WERI-Rb-1 (cell line): ENCODE measurements at regions not wholly inside any gene's neighbourhood (a gene's known extent, or its start where the extent isn't known, plus 50 kb on each side); places are given as distances from the start of the nearest gene placed in this dataset.

ENCODE experiments used
- DNase-seq: peaks from one replicate; pipeline ENCODE4 v3.0.0-alpha.2; 2020
- H3K27ac ChIP-seq: fragments of 250-450 bp; sonication (Bioruptor Pico); 2 replicates; pipeline ENCODE4 v1.5.1; 2020; ENCODE audit warnings: mild to moderate bottlenecking, moderate library complexity
- H3K27me3 ChIP-seq: fragments of 250-450 bp; sonication (Bioruptor Pico); 2 replicates; pipeline ENCODE4 v1.5.1; 2021; ENCODE audit warnings: mild to moderate bottlenecking, low read depth, moderate library complexity; ENCODE audit not compliant: insufficient read depth, severe bottlenecking
- H3K36me3 ChIP-seq: fragments of 250-450 bp; sonication (Bioruptor Pico); 2 replicates; pipeline ENCODE4 v1.5.1; 2020; ENCODE audit warnings: mild to moderate bottlenecking, moderate library complexity
- H3K4me3 ChIP-seq: 2 replicates; pipeline ENCODE4 v1.5.1; 2011; ENCODE audit warnings: low read depth, mild to moderate bottlenecking, control low read depth, low read length
- H3K9me3 ChIP-seq: fragments of 250-450 bp; sonication (Bioruptor Pico); 2 replicates; pipeline ENCODE4 v1.5.1; 2021; ENCODE audit warnings: mild to moderate bottlenecking, moderate library complexity; ENCODE audit not compliant: severe bottlenecking
- CTCF ChIP-seq: IDR thresholded peaks from 2 replicates; pipeline ENCODE4 v1.5.1; 2011; ENCODE audit warnings: low read depth, mild to moderate bottlenecking, control low read depth, inconsistent platforms, low read length

GRCh38 chr1:69138172-69138571 is 429.6 kb upstream of the LRRC7 start:
- no peak for TF ChIP-seq CTCF
- no peak overlapping the region for H3K4me3 ChIP-seq
- no peak overlapping the region for H3K27ac ChIP-seq
- no peaks in the 10 kb centered on the region for H3K36me3 ChIP-seq
- no peaks in the 10 kb centered on the region for H3K27me3 ChIP-seq
- DNase-seq, result no peak
- H3K9me3 ChIP-seq, result no peaks in the 10 kb centered on the region

GRCh38 chr1:69139007-69139406 is 428.7 kb upstream of the LRRC7 start:
- TF ChIP-seq CTCF, result no peak
- H3K27ac ChIP-seq, result no peak overlapping the region

GRCh38 chr1:69146303-69146702 is 421.4 kb upstream of the LRRC7 start:
- Histone ChIP-seq H3K9me3 (no peaks in the 10 kb centered on the region), H3K27me3 (no peaks in the 10 kb centered on the region), H3K27ac (no peak overlapping the region), H3K36me3 (no peaks in the 10 kb centered on the region), H3K4me3 (no peak overlapping the region)
- no peak for DNase-seq
- no peak for TF ChIP-seq CTCF

More at GRCh38 chr1:69139007-69139406, 428.7 kb upstream of the LRRC7 start:
- DNase-seq, result no peak
- Histone ChIP-seq H3K27me3 (no peaks in the 10 kb centered on the region), H3K4me3 (no peak overlapping the region), H3K36me3 (no peaks in the 10 kb centered on the region), H3K9me3 (no peaks in the 10 kb centered on the region)

GRCh38 chr1:69148731-69149130 is 419.0 kb upstream of the LRRC7 start:
- no peak for DNase-seq
- no peak for TF ChIP-seq CTCF
- Histone ChIP-seq H3K27me3 (no peaks in the 10 kb centered on the region), H3K4me3 (no peak overlapping the region), H3K27ac (no peak overlapping the region), H3K36me3 (no peaks in the 10 kb centered on the region), H3K9me3 (no peaks in the 10 kb centered on the region)

- Histone ChIP-seq H3K4me3 (no peak overlapping the region), H3K27me3 (no peaks in the 10 kb centered on the region), H3K36me3 (no peaks in the 10 kb centered on the region), H3K9me3 (no peaks in the 10 kb centered on the region), H3K27ac (no peak overlapping the region)
- no peak for TF ChIP-seq CTCF
- DNase-seq, result no peak
These were observed 410.5 kb upstream of the LRRC7 start for GRCh38 chr1:69157046-69157756.

GRCh38 chr1:69163241-69163640 is 404.5 kb upstream of the LRRC7 start:
- TF ChIP-seq CTCF, result no peak
- H3K27me3 ChIP-seq, result no peaks in the 10 kb centered on the region
- no peaks in the 10 kb centered on the region for H3K36me3 ChIP-seq
- H3K27ac ChIP-seq, result no peak overlapping the region
- no peaks in the 10 kb centered on the region for H3K9me3 ChIP-seq
- no peak overlapping the region for H3K4me3 ChIP-seq
- DNase-seq, result no peak
